ENCODE measurements at regions not wholly inside any gene's neighbourhood (a gene's known extent, or its start where the extent isn't known, plus 50 kb on each side); places are given as distances from the start of the nearest gene placed in this dataset.

GRCh38 chr11:27563641-27564040 lies 57.1 kb upstream of the LIN7C start:
- Histone ChIP-seq H3K27me3 (ENCODE audit: control insufficient read depth in 3 of 3, insufficient read depth in 3 of 3, low read length in 2 of 3) (no peaks in the 10 kb centered on the region), H3K36me3 (ENCODE audit: control insufficient read depth in 4 of 4, insufficient read depth in 4 of 4, low read length in 4 of 4) (no peaks in the 10 kb centered on the region), H3K9ac (ENCODE audit: insufficient read depth in 1 of 2, low read length in 2 of 2) (no peak overlapping the region), H3K27ac (ENCODE audit: low read depth in 1 of 2, low read length in 1 of 2) (no peak overlapping the region), H3K4me1 (ENCODE audit: control insufficient read depth in 5 of 5, insufficient read depth in 5 of 5, low read length in 5 of 5) (no peaks in the 10 kb centered on the region), H3K4me3 (no peak overlapping the region), H3K9me3 (ENCODE audit: control insufficient read depth in 4 of 4, insufficient read depth in 3 of 4, low read length in 3 of 4) (no peaks in the 10 kb centered on the region)
- TF ChIP-seq, protein P1, sequence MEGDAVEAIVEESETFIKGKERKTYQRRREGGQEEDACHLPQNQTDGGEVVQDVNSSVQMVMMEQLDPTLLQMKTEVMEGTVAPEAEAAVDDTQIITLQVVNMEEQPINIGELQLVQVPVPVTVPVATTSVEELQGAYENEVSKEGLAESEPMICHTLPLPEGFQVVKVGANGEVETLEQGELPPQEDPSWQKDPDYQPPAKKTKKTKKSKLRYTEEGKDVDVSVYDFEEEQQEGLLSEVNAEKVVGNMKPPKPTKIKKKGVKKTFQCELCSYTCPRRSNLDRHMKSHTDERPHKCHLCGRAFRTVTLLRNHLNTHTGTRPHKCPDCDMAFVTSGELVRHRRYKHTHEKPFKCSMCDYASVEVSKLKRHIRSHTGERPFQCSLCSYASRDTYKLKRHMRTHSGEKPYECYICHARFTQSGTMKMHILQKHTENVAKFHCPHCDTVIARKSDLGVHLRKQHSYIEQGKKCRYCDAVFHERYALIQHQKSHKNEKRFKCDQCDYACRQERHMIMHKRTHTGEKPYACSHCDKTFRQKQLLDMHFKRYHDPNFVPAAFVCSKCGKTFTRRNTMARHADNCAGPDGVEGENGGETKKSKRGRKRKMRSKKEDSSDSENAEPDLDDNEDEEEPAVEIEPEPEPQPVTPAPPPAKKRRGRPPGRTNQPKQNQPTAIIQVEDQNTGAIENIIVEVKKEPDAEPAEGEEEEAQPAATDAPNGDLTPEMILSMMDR (IDR thresholded peaks at IDR 0.05; ENCODE audit: control extremely low read depth, extremely low read depth) = no peak
- ATAC-seq (ENCODE audit: insufficient read depth, low FRiP score) (no peak), DNase-seq (no peak)
- WGBS, 2 donors = 70 to 72% methylated on average over 3 of the region's 3 CpGs

GRCh38 chr11:27563201-27563600 lies 56.6 kb upstream of the LIN7C start:
- no peak for DNase-seq
- Histone ChIP-seq H3K4me3 (no peak overlapping the region), H3K36me3 (ENCODE audit: control insufficient read depth in 4 of 4, insufficient read depth in 4 of 4, low read length in 4 of 4) (no peaks in the 10 kb centered on the region), H3K4me1 (ENCODE audit: control insufficient read depth in 5 of 5, insufficient read depth in 5 of 5, low read length in 5 of 5) (no peaks in the 10 kb centered on the region), H3K27me3 (ENCODE audit: control insufficient read depth in 3 of 3, insufficient read depth in 3 of 3, low read length in 2 of 3) (no peaks in the 10 kb centered on the region), H3K9ac (ENCODE audit: insufficient read depth in 1 of 2, low read length in 2 of 2) (no peak overlapping the region), H3K9me3 (ENCODE audit: control insufficient read depth in 4 of 4, insufficient read depth in 3 of 4, low read length in 3 of 4) (no peaks in the 10 kb centered on the region), H3K27ac (ENCODE audit: low read depth in 1 of 2, low read length in 1 of 2) (no peak overlapping the region)
- TF ChIP-seq, protein P1 (IDR thresholded peaks at IDR 0.05; ENCODE audit: control extremely low read depth, extremely low read depth) = no peak
- no peak for ATAC-seq (ENCODE audit: insufficient read depth, low FRiP score)

DNA sequence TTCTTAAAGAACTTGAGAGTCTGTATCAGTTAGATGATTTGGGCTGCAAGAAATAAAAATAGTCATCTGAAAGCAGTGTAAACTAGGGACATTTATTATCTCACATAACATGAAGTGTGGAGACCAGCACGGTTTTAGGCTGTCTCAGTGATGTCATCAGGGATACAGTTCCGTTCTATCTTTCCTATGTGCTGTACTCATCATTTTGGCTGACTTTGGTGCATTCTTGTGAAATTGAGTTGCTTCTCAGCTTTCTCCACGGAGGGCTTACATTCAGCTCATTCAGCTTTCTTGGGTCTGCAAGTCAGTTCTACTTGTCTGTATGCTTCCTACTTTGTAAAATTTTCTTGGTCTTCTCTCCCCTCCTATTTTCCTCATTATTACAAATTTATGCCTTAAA lies 51.8 kb upstream of the LIN7C start:
- no peaks in the 10 kb centered on the region for H3K27me3 ChIP-seq (ENCODE audit: control insufficient read depth in 3 of 3, insufficient read depth in 3 of 3, low read length in 2 of 3)
- ATAC-seq (ENCODE audit: insufficient read depth, low FRiP score) = no peak

DNA sequence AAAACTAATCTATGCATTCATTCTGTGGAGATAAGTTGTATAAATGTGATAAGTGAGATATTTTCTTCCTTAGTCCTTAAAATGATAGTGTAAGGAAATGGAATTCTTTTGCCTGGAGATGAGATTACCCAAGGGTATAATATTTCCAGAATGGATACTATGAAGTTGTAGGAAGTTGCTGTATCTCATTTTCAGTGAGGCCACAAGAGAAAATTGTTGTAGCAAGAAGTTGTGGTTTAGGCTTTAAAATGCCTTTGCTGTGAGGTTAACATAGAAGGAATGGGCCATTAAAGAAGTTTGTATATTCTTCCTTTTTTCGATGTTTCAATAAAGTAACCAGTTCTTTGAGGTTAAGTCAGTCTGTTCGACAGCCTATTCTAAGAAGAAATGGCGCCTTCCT lies 50.7 kb upstream of the LIN7C start:
- Histone ChIP-seq H3K4me3 (no peak overlapping the region), H3K36me3 (ENCODE audit: control insufficient read depth in 4 of 4, insufficient read depth in 4 of 4, low read length in 4 of 4) (no peaks in the 10 kb centered on the region), H3K27me3 (ENCODE audit: control insufficient read depth in 3 of 3, insufficient read depth in 3 of 3, low read length in 2 of 3) (no peaks in the 10 kb centered on the region), H3K27ac (ENCODE audit: low read depth in 1 of 2, low read length in 1 of 2) (no peak overlapping the region), H3K9ac (ENCODE audit: insufficient read depth in 1 of 2, low read length in 2 of 2) (no peak overlapping the region), H3K4me1 (ENCODE audit: control insufficient read depth in 5 of 5, insufficient read depth in 5 of 5, low read length in 5 of 5) (no peaks in the 10 kb centered on the region), H3K9me3 (ENCODE audit: control insufficient read depth in 4 of 4, insufficient read depth in 3 of 4, low read length in 3 of 4) (no peaks in the 10 kb centered on the region)
- TF ChIP-seq, protein P1 (IDR thresholded peaks at IDR 0.05; ENCODE audit: control extremely low read depth, extremely low read depth) = no peak
- WGBS, 2 donors = 70 to 92% methylated on average over 3 of the region's 3 CpGs
- no peak for ATAC-seq (ENCODE audit: insufficient read depth, low FRiP score)
- DNase-seq = no peak

More for the DNA sequence above, 51.8 kb upstream of the LIN7C start:
- TF ChIP-seq, protein P1 (IDR thresholded peaks at IDR 0.05; ENCODE audit: control extremely low read depth, extremely low read depth) = no peak
- WGBS, 2 donors = 89 to 99% methylated on average over 3 of the region's 3 CpGs
- H3K36me3 ChIP-seq (ENCODE audit: control insufficient read depth in 4 of 4, insufficient read depth in 4 of 4, low read length in 4 of 4) = no peaks in the 10 kb centered on the region
- no peaks in the 10 kb centered on the region for H3K9me3 ChIP-seq (ENCODE audit: control insufficient read depth in 4 of 4, insufficient read depth in 3 of 4, low read length in 3 of 4)
- H3K4me3 ChIP-seq = no peak overlapping the region
- H3K4me1 ChIP-seq (ENCODE audit: control insufficient read depth in 5 of 5, insufficient read depth in 5 of 5, low read length in 5 of 5) = no peaks in the 10 kb centered on the region
- no peak overlapping the region for H3K9ac ChIP-seq (ENCODE audit: insufficient read depth in 1 of 2, low read length in 2 of 2)
- no peak overlapping the region for H3K27ac ChIP-seq (ENCODE audit: low read depth in 1 of 2, low read length in 1 of 2)
- no peak for DNase-seq

All from lung (tissue), 11 donors.